ENCODE measurements at regions not wholly inside any gene's neighbourhood (a gene's known extent, or its start where the extent isn't known, plus 50 kb on each side); places are given as distances from the start of the nearest gene placed in this dataset.
"Not testable (repeated sequence)": the region's sequence is repeated elsewhere in the genome, so short reads cannot be mapped to it uniquely, and the experiment has no call there.

DNA sequence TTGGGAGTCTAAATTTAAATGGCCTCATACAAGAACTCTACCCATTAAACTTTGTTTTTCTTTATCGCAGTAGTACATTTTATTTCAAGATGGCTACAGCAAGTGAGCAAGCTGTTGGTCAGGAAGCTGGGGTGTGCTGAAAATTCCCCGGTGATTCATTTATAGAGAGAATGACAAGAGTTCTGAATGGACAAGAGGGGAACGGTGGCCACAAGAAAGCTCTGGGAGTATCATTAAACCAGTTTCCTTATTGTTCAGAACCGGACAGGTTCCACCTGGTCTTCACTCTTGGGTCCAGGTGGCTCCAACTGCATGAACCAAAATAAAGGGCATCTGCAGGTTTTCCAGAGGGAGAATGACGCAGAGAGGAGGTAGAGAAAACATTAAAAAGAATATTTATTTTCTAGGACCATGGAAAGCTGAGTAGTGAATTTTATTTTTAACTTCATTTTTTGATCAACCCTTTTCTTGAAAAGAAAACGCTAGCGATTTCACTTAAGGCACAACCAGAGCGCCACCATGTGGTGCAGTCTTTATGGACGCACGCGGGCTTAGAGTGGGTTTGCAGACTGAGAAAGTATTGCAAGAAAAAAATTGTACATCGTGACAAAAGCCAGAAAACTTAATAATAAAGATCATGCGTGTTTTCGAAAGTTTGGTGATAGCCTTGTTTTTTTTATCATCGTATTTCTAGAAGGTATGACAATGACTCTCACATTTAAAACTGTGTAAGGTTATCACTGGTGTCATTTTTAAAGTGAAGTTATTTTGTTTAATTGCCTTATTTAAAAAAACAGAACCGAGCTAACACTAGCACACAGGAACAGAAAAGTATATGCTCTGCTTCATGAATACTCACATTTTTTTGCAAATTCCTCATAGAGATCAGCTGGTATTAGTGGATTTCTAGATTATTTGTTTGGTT is 97.9 kb upstream of the NOL4 start:
- TF ChIP-seq, protein P1, sequence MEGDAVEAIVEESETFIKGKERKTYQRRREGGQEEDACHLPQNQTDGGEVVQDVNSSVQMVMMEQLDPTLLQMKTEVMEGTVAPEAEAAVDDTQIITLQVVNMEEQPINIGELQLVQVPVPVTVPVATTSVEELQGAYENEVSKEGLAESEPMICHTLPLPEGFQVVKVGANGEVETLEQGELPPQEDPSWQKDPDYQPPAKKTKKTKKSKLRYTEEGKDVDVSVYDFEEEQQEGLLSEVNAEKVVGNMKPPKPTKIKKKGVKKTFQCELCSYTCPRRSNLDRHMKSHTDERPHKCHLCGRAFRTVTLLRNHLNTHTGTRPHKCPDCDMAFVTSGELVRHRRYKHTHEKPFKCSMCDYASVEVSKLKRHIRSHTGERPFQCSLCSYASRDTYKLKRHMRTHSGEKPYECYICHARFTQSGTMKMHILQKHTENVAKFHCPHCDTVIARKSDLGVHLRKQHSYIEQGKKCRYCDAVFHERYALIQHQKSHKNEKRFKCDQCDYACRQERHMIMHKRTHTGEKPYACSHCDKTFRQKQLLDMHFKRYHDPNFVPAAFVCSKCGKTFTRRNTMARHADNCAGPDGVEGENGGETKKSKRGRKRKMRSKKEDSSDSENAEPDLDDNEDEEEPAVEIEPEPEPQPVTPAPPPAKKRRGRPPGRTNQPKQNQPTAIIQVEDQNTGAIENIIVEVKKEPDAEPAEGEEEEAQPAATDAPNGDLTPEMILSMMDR (IDR thresholded peaks at IDR 0.05; ENCODE audit: low read depth, low read length) = no peak
- H3K4me3 ChIP-seq (ENCODE audit: low read depth, low read length) = no peak overlapping the region

DNA sequence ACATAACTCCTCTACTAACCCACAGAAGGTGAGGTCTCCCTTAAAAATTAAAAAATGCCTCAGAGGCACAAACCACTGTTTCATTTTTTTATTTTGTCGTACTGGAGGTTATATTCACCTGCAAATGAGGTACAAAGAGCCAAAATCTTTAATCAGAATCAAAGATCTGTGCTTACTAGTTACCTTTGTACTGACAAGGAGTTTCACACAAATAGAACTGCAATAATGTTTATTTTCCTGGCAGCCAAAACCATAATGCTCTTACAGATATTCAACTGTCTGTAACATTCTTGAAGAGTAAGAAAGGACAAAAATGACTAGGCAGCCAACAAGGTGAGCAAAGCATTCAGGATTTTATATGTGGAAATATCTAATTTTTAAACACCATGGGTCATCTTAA is 105.1 kb upstream of the NOL4 start:
- TF ChIP-seq, protein P1 (IDR thresholded peaks at IDR 0.05; ENCODE audit: low read depth, low read length) = no peak
- H3K4me3 ChIP-seq (ENCODE audit: low read depth, low read length) = no peak overlapping the region

DNA sequence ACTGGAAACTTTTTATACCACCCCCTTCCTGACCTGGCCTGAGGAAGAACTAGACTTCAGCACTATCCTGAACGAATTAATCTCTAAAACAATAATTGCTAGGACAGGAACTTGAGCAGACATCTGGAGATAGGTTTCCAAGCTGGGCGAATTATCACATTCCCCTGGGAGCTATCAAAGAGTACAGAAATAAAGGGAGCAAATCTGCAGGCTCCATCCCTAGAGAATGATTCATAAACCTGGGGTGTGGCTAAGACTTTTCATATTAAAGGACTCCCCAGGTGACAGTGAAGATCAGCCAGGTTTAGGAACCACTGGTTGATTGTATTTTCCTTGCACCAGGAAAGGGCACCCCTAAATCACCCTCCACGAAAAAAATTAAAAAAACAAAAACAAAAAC is 105.6 kb upstream of the NOL4 start:
- TF ChIP-seq, protein P1 (IDR thresholded peaks at IDR 0.05; ENCODE audit: low read depth, low read length) = no peak
- no peak overlapping the region for H3K4me3 ChIP-seq (ENCODE audit: low read depth, low read length)

DNA sequence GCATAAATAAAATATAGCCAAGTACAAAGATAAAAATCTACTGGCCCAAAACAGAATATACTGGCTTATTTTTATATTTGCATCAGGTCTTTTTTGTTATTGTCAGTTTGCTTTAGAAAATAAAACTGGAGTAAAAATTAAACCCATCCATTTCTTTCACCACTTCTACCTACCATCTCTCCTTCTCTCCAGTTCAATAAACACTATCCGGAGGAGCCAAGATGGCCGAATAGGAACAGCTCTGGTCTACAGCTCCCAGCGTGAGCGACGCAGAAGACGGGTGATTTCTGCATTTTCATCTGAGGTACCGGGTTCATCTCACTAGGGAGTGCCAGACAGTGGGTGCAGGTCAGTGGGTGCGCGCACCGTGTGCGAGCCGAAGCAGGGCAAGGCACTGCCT is 106.2 kb upstream of the NOL4 start:
- H3K4me3 ChIP-seq (ENCODE audit: low read depth, low read length) = not testable (repeated sequence)

DNA sequence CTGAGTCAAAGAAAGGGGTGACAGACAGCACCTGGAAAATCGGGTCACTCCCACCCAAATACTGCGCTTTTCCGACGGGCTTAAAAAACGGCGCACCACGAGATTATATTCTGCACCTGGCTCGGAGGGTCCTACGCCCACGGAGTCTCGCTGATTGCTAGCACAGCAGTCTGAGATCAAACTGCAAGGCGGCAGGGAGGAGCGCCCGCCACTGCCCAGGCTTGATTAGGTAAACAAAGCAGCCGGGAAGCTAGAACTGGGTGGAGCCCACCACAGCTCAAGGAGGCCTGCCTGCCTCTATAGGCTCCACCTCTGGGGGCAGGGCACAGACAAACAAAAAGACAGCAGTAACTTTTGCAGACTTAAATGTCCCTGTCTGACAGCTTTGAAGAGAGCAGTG is 106.6 kb upstream of the NOL4 start:
- H3K4me3 ChIP-seq (ENCODE audit: low read depth, low read length) = not testable (repeated sequence)

DNA sequence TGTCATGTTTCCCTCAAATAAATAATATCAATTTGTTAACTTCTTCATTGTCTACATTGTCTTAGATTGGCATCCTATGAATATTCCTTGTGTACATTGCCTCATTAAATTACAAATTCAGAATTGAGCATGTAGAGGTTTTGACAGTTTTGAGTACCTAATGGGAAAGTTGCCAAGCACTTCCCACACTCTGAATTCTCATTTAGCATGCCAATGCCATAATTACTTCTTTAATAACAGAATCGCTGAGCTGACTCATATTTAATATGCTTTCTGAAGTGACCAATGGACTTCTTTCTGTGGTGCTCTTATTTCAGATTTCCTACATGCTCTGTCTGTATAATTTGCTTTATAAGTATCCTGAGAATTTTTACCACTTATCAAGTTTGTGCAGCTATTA is 114.4 kb upstream of the NOL4 start:
- no peak overlapping the region for H3K4me3 ChIP-seq (ENCODE audit: low read depth, low read length)

DNA sequence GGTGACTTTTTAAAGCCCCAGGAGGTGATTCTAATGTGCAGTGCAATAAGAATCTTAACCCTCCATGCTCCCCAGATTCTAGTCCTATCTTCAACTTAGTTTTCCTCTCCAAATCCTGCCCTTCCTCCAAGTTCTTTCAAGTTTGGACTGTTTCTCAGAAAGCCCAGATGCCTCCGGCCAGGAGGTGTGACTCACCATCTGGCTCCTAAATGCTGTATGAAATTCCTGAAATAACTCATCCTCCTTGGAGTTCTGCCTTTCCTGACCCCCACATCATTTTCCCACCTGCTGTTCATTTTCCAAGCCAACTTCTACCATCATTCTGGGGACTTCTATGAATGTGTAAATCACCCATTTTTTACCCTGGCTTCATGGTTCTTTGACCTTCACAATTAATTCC is 118.2 kb upstream of the NOL4 start:
- TF ChIP-seq, protein P1 (IDR thresholded peaks at IDR 0.05; ENCODE audit: low read depth, low read length) = no peak
- no peak overlapping the region for H3K4me3 ChIP-seq (ENCODE audit: low read depth, low read length)

More for the DNA sequence above, 114.4 kb upstream of the NOL4 start:
- TF ChIP-seq, protein P1 (IDR thresholded peaks at IDR 0.05; ENCODE audit: low read depth, low read length) = no peak

DNA sequence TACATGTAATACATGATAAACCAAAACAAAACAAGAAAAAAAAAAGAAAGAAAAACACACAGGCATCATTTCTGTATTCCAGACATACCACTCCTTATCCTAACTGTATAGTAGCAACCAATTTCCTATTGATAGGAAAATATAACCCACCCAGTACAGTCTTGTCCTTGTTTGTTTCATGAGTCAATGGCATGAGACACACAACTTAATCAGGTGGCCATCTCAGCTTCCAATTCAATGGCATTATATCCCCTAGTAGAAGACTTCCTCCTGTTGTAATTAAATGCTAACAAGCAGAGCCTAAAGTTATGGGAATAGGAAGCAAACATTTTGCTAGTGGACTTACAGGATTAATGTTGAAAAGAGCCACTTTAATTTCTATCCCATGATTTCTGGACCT is 121.0 kb upstream of the NOL4 start:
- no peak overlapping the region for H3K4me3 ChIP-seq (ENCODE audit: low read depth, low read length)
- TF ChIP-seq, protein P1 (IDR thresholded peaks at IDR 0.05; ENCODE audit: low read depth, low read length) = no peak
